ENCODE measurements at regions not wholly inside any gene's neighbourhood (a gene's known extent, or its start where the extent isn't known, plus 50 kb on each side); places are given as distances from the start of the nearest gene placed in this dataset.

GRCh38 chr12:98045395-98045794 lies 470.0 kb upstream of the TMPO start:
- TF ChIP-seq GATA3 (IDR thresholded peaks at IDR 0.05; ENCODE audit: low read depth, low read length), result no peak
- TF ChIP-seq GATA2 (IDR thresholded peaks at IDR 0.05; ENCODE audit: low read depth, low read length), result no peak

All from SH-SY5Y (cell line).